Parathyroid adenoma (tissue), 2 donors: ENCODE measurements at regions not wholly inside any gene's neighbourhood (a gene's known extent, or its start where the extent isn't known, plus 50 kb on each side); places are given as distances from the start of the nearest gene placed in this dataset.

ENCODE experiments used
- H2AFZ ChIP-seq: fragments of 300-600 bp; sonication (generic); one replicate; pipeline ENCODE4 v1.7.0; 2017; ENCODE audit warnings: antibody characterized with exemption, mild to moderate bottlenecking
- H3K27ac ChIP-seq: fragments of 300-600 bp; sonication (generic); one replicate; pipeline ENCODE4 v1.7.0; 2017
- H3K27me3 ChIP-seq: fragments of 300-600 bp; sonication (generic); one replicate; pipeline ENCODE4 v1.7.0; 2017; ENCODE audit warnings: low read length; ENCODE audit not compliant: control insufficient read depth, insufficient read depth
- H3K36me3 ChIP-seq: fragments of 300-600 bp; sonication (generic); one replicate; pipeline ENCODE4 v1.7.0; 2017; ENCODE audit warnings: low read length; ENCODE audit not compliant: control insufficient read depth, insufficient read depth
- H3K4me1 ChIP-seq: fragments of 300-600 bp; sonication (generic); one replicate; pipeline ENCODE4 v1.7.0; 2017; ENCODE audit warnings: control low read depth
- H3K4me2 ChIP-seq: fragments of 300-600 bp; sonication (generic); one replicate; pipeline ENCODE4 v1.7.0; 2017; ENCODE audit warnings: low read length
- H3K4me3 ChIP-seq: fragments of 300-600 bp; sonication (generic); one replicate; pipeline ENCODE4 v1.7.0; 2017; ENCODE audit warnings: low read depth, low read length
- H3K79me2 ChIP-seq: fragments of 300-600 bp; sonication (generic); one replicate; pipeline ENCODE4 v1.7.0; 2017; ENCODE audit warnings: control low read depth
- H3K9ac ChIP-seq: fragments of 300-600 bp; sonication (generic); one replicate; pipeline ENCODE4 v1.7.0; 2017; ENCODE audit warnings: mild to moderate bottlenecking
- H3K9me3 ChIP-seq: fragments of 300-600 bp; sonication (generic); one replicate; pipeline ENCODE4 v1.7.0; 2017; ENCODE audit warnings: low read length; ENCODE audit not compliant: control insufficient read depth
- TF ChIP-seq, protein P1 (sequence below): fragments of 300-600 bp; sonication (generic); IDR thresholded peaks from one replicate; pipeline ENCODE4 v1.7.0; 2017; ENCODE audit warnings: antibody characterized with exemption, mild to moderate bottlenecking
- donor health status: primary hyperparathyroidism.

DNA sequence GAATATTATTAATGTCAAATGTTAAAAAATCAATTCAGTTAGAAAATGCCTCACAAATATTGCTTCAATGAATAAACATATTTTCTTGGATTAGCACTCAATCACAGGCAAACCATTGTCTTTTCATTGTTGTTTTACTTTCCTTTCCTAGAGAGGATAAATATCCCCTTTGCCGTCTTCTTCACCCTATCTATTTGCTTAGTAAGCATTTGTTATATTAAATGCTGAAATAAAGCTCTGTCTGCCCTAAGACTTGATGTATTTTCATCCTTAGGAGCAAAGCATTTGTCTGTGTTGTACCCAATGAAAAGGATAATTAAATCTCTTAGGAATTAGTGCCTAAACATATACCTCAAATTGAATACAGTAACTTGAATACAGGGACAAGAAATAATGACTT is 1071.2 kb upstream of the GYPC start:
- no peaks in the 10 kb centered on the region for H3K79me2 ChIP-seq
- H3K4me2 ChIP-seq: no peak overlapping the region
- no peak overlapping the region for H3K27ac ChIP-seq
- H3K27me3 ChIP-seq: no peaks in the 10 kb centered on the region
- no peak overlapping the region for H2AFZ ChIP-seq
- H3K9me3 ChIP-seq: no peaks in the 10 kb centered on the region
- H3K36me3 ChIP-seq: peaks cover 3% of the 10 kb centered on the region
- no peak overlapping the region for H3K4me3 ChIP-seq
- H3K9ac ChIP-seq: no peak overlapping the region
- no peaks in the 10 kb centered on the region for H3K4me1 ChIP-seq
- TF ChIP-seq, protein P1, sequence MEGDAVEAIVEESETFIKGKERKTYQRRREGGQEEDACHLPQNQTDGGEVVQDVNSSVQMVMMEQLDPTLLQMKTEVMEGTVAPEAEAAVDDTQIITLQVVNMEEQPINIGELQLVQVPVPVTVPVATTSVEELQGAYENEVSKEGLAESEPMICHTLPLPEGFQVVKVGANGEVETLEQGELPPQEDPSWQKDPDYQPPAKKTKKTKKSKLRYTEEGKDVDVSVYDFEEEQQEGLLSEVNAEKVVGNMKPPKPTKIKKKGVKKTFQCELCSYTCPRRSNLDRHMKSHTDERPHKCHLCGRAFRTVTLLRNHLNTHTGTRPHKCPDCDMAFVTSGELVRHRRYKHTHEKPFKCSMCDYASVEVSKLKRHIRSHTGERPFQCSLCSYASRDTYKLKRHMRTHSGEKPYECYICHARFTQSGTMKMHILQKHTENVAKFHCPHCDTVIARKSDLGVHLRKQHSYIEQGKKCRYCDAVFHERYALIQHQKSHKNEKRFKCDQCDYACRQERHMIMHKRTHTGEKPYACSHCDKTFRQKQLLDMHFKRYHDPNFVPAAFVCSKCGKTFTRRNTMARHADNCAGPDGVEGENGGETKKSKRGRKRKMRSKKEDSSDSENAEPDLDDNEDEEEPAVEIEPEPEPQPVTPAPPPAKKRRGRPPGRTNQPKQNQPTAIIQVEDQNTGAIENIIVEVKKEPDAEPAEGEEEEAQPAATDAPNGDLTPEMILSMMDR: no peak

DNA sequence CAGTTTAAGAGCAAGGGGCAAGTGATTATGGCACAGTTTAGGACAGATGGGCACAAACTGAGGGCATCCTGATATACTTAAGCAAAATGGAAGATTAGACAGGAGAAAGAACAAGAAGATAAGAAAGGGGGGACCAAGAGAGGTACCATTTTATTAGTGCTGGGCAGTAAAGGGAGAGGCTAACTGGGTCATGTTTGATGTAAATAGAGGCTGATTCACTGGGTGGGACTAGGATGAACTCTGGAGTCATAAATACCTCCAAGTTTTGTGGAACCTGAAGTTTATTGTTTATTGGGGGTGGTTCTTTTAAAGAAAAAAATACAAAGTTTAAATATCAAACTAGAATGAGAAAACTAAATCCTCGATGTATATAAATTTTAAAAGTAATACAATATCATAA is 1067.2 kb upstream of the GYPC start:
- Histone ChIP-seq H3K4me1 (no peaks in the 10 kb centered on the region), H3K79me2 (no peaks in the 10 kb centered on the region), H3K4me2 (no peak overlapping the region), H3K36me3 (no peaks in the 10 kb centered on the region), H3K27me3 (no peaks in the 10 kb centered on the region), H2AFZ (no peak overlapping the region), H3K4me3 (no peak overlapping the region), H3K9me3 (no peaks in the 10 kb centered on the region), H3K9ac (no peak overlapping the region), H3K27ac (no peak overlapping the region)
- TF ChIP-seq, protein P1: no peak

DNA sequence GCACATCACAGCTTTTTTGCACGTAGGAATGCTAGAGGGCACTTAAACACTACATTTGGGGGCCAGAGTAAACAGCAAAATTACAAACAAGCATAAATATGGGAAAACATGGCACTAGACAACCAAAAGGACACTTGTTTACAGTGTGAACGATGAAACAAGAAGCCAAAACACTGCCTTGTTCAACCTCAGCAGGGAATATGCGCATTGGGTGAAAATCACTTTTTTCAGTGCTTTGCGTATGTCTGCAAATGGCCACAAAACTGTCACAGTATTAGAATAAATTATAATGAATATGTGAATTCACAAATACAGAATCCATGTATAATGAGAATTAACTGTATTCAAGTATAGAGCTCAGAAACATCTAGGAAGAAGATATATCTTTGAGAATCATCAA is 1064.0 kb upstream of the GYPC start:
- TF ChIP-seq, protein P1: no peak

DNA sequence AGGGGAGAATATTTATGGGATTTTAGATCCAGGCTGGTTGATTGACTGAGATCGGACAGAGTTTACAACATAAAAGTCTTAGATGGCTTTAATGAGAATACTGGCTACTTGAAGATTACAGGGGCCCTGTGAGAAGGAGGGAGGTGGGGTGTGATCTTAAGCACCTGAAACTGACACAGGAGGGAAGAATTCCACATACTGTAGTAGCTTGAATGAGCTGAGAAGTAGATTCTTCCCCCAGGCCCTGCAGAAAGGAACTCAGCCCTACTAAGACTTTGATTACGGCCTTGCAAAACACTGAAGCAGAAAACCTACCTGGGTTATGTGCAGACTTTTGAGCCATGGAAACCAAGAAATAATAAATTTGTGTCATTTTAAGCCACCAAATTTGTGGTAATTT is 1062.9 kb upstream of the GYPC start:
- H3K4me2 ChIP-seq: no peak overlapping the region
- H3K4me1 ChIP-seq: no peaks in the 10 kb centered on the region
- H3K4me3 ChIP-seq: no peak overlapping the region
- no peak overlapping the region for H2AFZ ChIP-seq
- H3K36me3 ChIP-seq: no peaks in the 10 kb centered on the region
- H3K27ac ChIP-seq: no peak overlapping the region
- H3K27me3 ChIP-seq: no peaks in the 10 kb centered on the region
- H3K9me3 ChIP-seq: no peaks in the 10 kb centered on the region
- no peaks in the 10 kb centered on the region for H3K79me2 ChIP-seq
- H3K9ac ChIP-seq: no peak overlapping the region
- TF ChIP-seq, protein P1: no peak

More for the DNA sequence above, 1064.0 kb upstream of the GYPC start:
- Histone ChIP-seq H3K36me3 (no peaks in the 10 kb centered on the region), H3K27me3 (no peaks in the 10 kb centered on the region), H3K9ac (no peak overlapping the region), H3K79me2 (no peaks in the 10 kb centered on the region), H3K27ac (no peak overlapping the region), H3K4me2 (no peak overlapping the region), H3K4me3 (no peak overlapping the region), H2AFZ (no peak overlapping the region), H3K4me1 (no peaks in the 10 kb centered on the region), H3K9me3 (no peaks in the 10 kb centered on the region)

DNA sequence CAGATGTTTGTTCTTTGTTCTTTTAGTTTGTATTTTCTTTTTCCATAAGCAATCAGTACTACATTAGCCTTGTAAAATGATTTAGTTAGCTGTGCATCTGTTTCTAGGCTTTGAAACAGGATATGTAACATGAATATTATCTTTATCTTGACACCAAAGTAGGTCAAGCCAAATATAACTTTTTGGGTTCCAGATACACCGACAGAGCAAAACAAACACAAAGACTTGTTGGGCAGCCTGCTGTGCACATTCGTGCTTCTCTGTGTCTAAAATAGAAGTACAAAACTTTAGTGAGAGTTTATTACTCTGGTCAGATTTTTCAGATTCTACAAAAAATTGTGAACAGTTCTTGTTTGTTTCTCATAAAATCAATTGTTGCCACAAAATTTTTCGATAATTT is 1059.3 kb upstream of the GYPC start:
- Histone ChIP-seq H3K4me1 (no peaks in the 10 kb centered on the region), H3K79me2 (no peaks in the 10 kb centered on the region), H3K27ac (no peak overlapping the region), H3K9ac (no peak overlapping the region), H3K36me3 (no peaks in the 10 kb centered on the region), H3K27me3 (no peaks in the 10 kb centered on the region), H3K9me3 (no peaks in the 10 kb centered on the region), H2AFZ (no peak overlapping the region), H3K4me3 (no peak overlapping the region), H3K4me2 (no peak overlapping the region)
- TF ChIP-seq, protein P1: no peak
